ENCODE measurements at regions not wholly inside any gene's neighbourhood (a gene's known extent, or its start where the extent isn't known, plus 50 kb on each side); places are given as distances from the start of the nearest gene placed in this dataset.

DNA sequence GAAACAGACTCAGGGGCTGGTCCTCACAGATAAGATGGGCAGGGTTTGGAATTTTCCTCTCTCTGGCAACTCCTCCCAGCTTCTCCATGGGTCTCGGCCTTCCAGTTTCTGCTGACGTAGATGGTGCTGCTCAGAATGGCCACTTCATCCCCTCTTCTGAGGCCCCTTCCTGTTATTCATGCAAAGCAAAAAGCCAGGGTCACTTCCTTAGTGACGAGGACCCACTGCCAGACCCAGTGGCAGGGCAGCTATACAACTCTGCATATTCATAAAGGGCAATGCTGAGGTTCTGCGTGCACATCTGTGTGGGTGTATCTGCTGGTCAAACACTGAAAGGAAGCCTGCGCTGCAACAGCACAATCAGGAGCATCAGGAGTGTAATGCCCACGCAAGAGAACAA, 108.8 kb downstream of the WSCD1 start:
- TF ChIP-seq, protein P1, sequence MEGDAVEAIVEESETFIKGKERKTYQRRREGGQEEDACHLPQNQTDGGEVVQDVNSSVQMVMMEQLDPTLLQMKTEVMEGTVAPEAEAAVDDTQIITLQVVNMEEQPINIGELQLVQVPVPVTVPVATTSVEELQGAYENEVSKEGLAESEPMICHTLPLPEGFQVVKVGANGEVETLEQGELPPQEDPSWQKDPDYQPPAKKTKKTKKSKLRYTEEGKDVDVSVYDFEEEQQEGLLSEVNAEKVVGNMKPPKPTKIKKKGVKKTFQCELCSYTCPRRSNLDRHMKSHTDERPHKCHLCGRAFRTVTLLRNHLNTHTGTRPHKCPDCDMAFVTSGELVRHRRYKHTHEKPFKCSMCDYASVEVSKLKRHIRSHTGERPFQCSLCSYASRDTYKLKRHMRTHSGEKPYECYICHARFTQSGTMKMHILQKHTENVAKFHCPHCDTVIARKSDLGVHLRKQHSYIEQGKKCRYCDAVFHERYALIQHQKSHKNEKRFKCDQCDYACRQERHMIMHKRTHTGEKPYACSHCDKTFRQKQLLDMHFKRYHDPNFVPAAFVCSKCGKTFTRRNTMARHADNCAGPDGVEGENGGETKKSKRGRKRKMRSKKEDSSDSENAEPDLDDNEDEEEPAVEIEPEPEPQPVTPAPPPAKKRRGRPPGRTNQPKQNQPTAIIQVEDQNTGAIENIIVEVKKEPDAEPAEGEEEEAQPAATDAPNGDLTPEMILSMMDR (IDR thresholded peaks at IDR 0.05 in 4 of 5, conservative IDR thresholded peaks at IDR 0.05 in 1 of 5) = no peak
- TF ChIP-seq POLR2A (IDR thresholded peaks at IDR 0.05) = no peak

All from gastrocnemius medialis (tissue), 4 donors.